Left ventricle myocardium superior (tissue), 1 donor: ENCODE measurements at regions not wholly inside any gene's neighbourhood (a gene's known extent, or its start where the extent isn't known, plus 50 kb on each side); places are given as distances from the start of the nearest gene placed in this dataset.
"Not testable (repeated sequence)": the region's sequence is repeated elsewhere in the genome, so short reads cannot be mapped to it uniquely, and the experiment has no call there.

Experiments used
- ATAC-seq: fragments of 200-7000 bp; cut with Tn5 transposase; one replicate; pipeline ENCODE4 v1.9.1; 2020; ENCODE audit warnings: mild to moderate bottlenecking, moderate library complexity
- DNase-seq: peaks from one replicate; pipeline ENCODE4 v3.0.0-alpha.2; 2020
- intact Hi-C: fragments of 100-400 bp; cut with micrococcal nuclease; formaldehyde crosslinking; loops from one replicate; pipeline ENCODE4 v1.11.0; 2022
- donor health status: DM: no; HTN: yes; CAD: no; lungs with severe emphysema.

DNA sequence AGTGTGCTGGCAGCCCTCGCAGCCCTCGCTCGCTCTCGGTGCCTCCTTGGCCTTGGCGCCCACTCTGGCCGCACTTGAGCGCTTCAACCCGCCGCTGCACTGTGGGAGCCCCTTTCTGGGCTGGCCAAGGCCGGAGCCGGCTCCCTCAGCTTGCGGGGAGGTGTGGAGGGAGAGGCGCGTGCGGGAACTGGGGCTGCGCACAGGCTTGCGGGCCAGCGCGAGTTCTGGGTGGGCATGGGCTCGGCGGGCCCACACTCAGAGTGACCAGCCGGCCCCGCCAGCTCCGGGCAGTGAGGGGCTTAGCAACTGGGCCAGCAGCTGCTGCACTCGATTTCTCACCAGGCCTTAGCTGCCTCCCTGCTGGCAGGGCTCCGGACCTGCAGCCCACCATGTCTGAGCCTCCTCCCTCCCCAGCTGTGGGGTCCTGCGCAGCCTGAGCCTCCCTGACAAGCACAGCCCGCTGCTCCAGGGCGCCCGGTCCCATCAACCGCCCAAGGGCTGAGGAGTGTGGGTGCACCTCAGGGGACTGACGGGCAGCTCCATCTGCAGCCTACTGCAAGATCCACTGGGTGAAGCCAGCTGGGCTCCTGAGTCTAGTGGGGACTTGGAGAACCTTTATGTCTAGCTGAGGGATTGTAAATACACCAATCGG lies 786.0 kb upstream of the SORCS1 start:
- intact Hi-C loops: not testable (repeated sequence)

DNA sequence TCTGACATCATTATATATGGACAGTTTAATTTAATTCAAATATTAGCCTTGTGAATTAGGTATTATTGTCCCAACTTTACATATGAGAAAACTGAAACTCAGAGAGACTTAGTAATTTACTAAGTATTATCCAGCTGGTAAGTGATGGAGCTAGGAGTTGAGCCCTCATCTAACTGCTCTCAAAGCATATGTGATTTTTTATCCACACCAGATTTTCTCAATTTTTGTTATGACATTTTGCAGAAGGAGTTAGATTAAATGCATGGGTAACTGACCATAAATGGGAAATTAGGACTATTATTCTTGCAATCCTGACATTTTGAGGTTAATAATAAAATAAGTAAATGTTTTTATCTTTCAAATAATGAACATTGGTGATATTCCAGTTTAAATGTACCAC lies 778.3 kb upstream of the SORCS1 start:
- intact Hi-C loops: no loop called here
- DNase-seq: no peak

More for the DNA sequence above, 786.0 kb upstream of the SORCS1 start:
- ATAC-seq, DNase-seq: not testable (repeated sequence)

DNA sequence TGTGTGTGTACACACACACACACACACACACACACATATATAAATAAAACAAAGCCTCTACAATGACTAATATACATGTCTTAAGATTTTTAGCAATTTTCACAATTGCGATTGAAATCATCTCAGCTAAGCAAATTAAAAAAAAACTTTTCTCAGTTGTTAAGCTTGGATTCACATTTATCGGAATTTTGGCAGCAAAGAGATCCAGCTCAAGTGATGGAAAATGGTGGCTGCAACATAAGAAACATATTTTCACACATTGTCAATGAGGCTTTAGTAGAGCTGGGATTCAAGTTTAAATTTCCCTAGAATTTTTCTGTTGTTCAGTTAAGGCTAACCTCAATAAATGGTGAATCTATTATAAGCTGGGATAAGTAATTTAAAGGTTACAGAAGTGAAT lies 768.6 kb upstream of the SORCS1 start:
- intact Hi-C loops: no loop called here
- no peak for ATAC-seq
- no peak for DNase-seq

More for the DNA sequence above, 778.3 kb upstream of the SORCS1 start:
- no peak for ATAC-seq

DNA sequence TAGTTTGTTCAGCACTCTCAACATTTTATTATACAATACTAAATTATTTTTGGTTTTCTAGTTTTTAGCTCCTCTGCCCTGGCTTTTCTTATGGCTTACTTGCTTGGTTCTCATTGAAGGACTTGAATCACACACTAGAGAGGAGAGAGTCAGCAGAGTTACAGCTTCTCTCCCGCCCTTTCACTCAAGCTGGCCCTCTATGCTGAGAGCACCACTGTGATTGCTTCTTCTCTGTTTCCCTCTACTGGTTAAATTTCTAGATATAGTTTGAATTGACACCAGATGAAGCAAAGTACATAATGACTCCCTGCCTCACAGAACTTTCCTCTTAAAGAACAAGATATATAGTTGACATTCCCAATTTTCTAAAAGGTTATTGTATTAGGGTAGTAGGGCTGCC lies 767.3 kb upstream of the SORCS1 start:
- no peak for ATAC-seq
- intact Hi-C loops: no loop called here
- DNase-seq: no peak

DNA sequence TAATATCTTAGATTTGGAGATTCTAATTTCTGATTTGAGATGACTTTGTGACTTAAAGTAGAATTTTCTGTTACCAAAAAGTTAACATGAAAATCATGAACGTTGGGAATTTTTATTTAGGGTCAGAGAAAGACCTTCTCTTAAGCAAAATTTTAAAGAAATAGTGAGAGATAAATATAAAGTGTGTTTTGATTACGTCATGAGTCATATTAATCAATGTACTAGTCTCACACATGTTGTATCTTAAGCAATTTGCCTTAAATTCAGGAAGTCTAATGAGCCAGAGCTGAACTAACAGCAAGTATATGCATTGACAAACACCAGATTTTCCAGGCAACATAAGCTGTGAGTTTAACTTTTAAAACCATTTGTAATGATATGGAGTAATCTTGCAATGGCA lies 765.5 kb upstream of the SORCS1 start:
- ATAC-seq: no peak
- intact Hi-C loops: no loop called here
- no peak for DNase-seq

DNA sequence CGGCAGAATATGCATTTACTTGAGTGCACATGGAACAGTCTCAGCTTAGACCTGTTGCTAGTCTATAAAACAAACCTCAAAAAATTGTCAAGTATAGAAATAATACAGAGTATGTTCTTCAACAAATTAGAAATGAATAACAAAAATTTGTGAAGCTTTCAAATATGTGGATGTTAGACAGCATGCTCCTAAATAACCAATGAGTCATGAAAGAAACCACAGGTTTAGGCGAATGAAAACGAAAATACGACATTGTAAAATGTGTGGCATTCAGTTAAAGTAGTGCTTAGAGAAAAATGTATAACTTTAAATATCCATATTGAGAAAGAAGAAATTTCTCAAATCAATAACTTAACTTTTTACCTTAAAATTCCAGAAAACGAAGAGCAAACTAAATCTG lies 760.0 kb upstream of the SORCS1 start:
- intact Hi-C loops: no loop called here
- ATAC-seq (no peak), DNase-seq (no peak)

DNA sequence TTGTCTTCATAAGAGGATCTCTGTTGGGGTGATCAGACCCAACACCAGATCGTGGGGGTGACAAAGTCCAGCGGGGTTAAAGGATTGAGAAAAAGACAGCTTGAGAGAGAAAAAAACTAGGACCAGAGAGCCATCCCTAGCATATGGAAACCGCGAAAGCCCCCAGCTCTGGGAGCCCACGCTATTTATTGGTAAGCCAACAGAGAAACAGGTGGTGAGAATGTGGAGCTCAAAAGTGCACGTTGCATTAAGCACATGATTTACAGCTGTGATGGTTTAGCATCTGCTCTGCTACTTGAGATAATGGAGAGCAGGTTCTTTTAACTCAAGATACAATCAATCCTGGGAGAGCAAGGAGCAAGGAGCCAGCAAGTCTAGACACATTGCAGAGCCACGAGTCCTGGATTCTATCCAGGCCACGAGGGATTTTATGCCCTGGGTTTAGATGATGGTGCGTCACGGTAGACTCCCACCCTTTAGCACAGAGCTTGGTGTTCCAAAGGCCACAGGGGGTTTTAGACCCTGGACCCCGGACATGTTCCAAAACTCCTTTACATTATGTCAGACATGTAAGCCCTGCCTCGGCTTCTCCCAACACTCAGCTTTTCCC lies 755.2 kb upstream of the SORCS1 start:
- ATAC-seq: no peak
- intact Hi-C loops: no loop called here

DNA sequence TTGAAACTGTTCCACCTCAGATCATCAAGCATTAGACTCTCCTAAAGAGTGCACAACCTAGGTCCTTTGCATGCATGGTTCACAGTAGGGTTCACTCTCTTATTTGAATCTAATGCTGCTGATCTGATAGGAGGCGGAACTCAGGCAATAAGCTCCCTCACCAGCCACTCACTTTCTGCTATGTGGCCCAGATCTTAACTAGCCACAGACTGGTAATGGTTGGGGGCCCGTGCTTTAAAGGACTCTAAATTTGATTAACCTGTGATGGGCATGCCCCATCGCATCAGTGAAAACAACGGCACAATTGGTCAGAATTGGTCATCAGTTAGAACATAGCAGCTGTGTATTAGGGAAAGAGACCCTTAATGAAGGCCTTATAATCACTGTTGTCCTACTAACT lies 753.7 kb upstream of the SORCS1 start:
- ATAC-seq: no peak
- intact Hi-C loops: no loop called here
- DNase-seq: no peak

More for the DNA sequence above, 755.2 kb upstream of the SORCS1 start:
- no peak for DNase-seq

DNA sequence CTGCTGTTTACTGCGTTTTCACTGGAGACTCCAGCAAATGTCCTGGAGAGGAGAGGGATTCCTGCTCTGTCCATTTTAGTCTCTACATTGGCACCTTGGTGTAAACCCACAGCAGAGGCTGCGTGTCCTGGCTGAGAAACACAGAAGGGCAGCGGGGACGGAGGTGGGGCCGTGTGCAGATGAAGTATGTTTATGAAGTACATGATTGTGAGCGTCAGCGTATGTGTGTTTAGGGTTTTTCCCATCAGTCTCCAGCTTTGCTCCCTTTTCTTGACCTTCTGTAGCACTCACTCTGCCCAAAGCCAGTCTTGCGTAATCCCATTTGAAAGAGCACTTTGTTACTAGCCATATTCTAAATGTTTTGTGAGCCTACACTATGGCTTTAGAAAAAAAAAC lies 750.7 kb upstream of the SORCS1 start:
- no peak for ATAC-seq
- intact Hi-C loops: no loop called here

DNA sequence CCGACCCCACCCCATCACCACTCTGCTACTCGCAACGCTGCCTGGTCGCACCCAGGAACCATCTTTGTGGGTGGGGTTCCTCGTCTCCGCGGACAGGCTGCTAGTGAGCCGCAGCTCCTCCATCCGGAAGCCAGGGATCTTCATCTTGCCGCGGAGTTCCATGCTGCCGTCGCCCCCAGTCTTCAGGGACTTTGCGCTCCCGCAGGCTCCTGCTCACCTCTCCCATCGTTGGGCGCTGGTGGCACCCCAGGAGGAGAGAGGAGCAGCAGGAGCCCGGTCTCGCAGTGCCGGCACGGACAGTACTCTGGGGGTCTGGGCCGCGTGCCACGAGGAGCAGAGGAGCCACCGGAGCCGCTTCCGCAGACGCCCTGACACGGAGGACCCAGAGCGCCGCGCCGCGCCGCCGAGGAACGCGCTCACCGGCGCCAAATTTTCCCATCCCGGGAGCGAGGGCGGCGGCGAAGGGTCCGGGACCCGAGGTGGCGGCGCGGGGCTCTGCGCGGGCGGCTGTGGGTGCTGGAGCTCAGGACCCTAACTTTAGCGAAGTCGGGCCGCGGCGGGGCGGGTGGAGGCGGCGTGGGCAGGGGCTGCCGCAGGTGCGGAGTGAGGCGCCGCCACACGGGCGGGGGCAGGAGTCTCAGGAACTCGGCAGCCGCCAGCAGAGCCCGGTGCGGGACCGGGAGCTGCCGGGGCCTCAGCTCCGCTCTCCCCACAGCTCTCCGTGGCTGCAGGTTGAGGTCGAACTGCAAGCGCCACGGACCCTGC lies 750.1 kb upstream of the SORCS1 start:
- intact Hi-C loops: no loop called here
- DNase-seq: no peak
- ATAC-seq: no peak

More for the DNA sequence above, 750.7 kb upstream of the SORCS1 start:
- DNase-seq: no peak

DNA sequence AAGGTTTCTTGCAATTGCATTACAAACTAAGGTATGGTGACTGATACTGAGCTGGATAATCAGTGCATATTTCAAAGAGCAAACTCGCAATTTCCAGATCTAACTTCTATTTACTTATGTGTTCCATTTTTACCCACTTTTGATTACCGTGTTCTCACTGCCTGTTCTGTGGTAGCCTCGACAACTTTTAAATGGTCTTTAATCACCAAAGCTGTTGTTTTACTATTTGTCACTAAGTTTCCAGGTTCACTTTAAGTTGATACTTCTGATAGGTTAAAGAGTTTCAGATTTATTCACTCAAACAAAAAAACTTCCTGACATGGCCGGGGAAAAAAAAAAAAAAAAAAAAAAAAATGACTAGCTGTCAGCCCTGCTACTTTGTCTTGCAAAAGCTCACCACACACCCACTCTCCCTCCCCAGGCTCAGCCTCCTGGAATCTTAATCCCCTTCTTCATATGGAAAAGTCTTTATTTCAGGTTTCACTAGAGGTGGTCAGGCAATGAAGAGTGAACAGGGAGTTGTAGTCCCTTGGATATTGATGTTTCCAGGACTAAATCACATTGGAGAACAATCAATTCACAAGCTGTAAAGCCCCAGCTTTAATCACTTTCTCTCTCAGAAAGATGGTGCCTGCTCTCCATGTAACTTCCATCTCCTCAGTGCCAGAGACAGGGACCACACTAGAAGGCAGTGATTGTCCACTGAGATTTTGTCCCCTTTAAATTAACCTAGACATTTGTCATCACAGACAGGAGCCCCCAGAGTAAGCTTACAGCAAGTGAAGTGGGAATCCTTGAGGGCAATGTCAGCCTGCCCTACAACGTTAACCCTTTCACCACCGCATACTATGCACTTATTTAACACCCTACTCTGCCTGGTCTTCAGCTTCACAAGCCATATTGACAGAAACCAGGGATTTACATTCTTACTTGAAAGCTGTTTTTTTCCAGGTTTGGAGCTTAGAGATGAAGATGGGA lies 749.1 kb upstream of the SORCS1 start:
- intact Hi-C loops: no loop called here
- DNase-seq (no peak), ATAC-seq (no peak)

DNA sequence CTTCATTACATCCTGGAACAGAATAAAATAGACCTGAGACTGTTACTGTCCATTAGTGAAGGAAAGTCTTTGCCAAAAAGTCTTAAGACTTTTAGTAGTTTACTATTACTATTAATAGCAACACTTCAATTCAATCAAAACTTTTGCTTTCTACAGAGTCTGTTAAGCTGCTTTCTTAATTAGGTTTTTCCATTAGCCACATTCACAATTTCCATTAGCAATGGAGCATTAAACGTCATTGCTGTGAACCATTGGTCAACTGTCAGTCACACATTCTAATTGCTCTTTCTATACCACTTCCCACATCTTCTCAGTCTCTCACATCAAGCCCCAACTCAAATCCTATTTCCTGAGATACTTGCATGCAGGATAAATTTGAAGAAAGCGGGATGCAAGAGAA lies 736.6 kb upstream of the SORCS1 start:
- intact Hi-C loops: no loop called here
- no peak for ATAC-seq

DNA sequence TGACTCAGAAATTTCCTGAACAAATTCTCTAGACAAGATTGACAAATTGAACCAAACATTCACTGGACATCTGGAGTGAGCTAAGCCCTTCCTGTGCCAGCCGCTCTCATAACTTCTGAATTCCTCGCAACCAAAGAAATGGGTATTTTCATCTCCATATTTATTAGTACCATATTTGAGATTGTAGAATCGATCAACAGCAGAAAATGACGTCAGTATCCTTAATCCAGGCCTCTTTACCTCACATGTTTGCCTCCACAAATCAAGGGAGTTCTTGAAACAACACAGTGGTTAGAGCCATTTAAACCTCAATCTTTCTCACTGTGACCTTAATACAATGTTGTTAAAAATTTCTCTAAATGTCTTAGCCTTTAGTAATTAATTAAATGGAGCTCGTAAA lies 735.6 kb upstream of the SORCS1 start:
- ATAC-seq (no peak), DNase-seq (no peak)

More for the DNA sequence above, 736.6 kb upstream of the SORCS1 start:
- no peak for DNase-seq

DNA sequence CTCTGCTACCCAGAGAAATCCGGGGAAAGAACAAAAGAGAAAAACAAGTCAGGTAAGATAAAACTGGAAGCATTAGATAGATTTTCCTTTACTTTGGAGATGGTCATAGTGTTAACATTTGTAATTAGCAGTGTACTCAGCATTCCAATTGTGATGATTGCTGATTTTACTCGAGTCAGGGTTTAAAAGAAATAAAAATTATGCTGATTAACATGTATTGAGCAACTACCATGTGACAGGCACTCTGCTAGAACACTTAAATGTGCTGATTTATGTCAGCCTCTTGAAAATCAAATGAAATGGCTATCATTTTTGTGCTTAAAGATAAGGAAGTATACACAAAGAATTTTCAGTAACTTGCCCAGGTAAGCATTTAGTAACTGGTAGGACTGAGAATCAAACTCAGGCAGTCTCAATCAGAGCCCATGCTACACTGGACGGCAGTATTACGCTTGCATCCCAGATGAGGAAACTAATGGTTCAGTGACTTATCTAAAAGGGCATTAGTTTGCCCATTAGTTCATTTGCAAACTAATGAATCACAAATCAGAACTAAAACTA lies 735.1 kb upstream of the SORCS1 start:
- ATAC-seq (no peak), DNase-seq (no peak)
- intact Hi-C loops: no loop called here

More for the DNA sequence above, 735.6 kb upstream of the SORCS1 start:
- intact Hi-C loops: no loop called here

DNA sequence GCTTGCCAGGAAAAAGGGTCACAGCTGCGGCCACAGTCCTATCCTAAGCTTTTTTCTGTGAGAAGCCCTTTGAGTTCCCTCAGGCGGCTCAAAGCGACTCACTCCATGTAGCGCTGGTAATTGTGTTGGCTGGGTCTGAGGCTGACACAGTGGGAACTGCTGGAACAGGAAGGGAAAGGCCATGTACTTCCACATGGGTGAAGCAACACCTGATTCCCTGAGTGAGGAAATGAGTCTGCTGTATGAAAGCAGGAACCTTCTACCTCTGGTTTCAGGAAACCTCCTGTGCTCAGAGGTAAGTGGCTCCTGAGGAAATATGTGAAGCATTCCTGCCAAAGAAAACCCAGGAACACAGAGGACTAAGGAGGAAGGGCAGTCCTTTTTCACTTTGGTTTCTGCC lies 734.6 kb upstream of the SORCS1 start:
- DNase-seq (no peak), ATAC-seq (no peak)
- intact Hi-C loops: no loop called here

DNA sequence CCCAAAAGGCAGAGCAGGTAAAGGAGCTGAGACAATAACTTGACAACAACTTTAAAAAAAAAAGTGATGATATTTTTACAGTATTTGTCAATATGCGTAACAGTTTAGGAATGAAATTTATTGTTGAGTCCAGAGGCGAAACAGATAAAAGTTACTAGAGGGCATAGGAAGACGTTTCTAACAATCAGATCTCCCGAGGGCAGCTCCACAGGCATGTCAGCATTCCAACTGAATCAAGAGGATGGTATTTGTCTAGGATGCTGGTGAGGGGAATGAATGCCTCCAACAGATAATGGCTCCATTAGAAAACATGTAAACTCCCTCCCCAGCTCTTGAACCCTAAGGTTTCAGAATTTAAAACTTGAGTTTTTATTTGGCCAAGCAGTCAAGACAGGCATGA lies 733.9 kb upstream of the SORCS1 start:
- no peak for DNase-seq
- intact Hi-C loops: no loop called here
- ATAC-seq: no peak

DNA sequence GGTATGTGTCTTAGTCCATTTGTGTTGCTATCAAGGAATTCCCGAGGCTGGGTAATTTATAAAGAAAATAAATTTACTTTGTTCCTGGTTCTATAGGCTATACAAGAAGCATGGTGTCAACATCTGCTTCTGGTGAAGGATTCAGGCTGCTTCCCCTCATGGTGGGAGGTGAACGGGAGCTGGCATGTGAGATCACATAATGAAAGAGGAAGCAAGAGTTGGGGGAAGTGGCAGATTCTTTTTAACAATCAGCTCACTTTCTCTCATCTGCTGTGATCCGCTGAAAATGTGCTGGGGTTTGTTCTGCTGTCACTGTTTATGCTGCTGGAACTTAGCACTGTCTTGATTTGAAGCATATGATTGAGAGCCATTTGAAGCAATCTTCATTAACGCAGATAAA lies 730.0 kb upstream of the SORCS1 start:
- intact Hi-C loops: no loop called here
- ATAC-seq: no peak
- DNase-seq: no peak

DNA sequence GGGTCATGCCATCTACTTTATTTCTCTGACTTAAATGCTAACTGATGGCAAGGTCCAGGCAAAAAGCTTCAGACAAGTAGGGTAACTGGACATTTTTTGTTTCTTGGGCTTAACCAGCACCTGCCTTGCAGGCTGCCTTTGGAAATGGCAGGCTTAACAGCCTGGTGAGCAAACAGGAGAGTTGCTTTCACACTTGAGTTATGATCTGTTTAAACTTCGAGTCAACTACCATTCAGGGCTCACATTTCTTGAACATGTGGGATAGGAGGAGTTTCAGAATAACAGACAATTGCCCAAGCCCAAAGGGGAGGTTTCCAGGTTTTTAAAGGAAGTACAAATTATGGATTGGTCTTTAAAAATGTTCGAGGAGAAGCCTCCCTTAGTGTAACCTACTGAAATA lies 724.6 kb upstream of the SORCS1 start:
- intact Hi-C loops: no loop called here
- ATAC-seq (no peak), DNase-seq (no peak)

DNA sequence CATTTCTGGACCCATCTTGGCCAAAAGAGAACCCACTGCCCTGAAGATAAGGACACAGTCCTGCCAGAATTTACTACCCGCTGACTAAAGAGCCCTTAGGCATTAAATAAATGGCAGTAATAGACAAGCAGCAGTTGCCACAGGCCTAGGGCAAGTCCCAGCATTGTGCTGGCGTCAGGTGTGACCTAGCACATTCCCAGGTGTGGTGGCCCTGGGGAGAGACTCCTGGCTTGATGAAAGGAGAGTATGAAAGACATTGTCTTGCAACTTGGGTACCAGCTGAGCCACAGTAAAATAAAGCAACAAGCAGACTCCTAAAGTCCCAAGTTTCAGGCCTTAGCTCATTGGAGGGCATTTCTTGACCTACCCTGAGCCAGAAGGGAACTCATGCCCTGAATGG lies 715.7 kb upstream of the SORCS1 start:
- intact Hi-C loops: no loop called here
- ATAC-seq: no peak
- no peak for DNase-seq
